HFF-Myc (cell line): ENCODE measurements at regions not wholly inside any gene's neighbourhood (a gene's known extent, or its start where the extent isn't known, plus 50 kb on each side); places are given as distances from the start of the nearest gene placed in this dataset.

Source experiments
- DNase-seq: peaks from one replicate; pipeline ENCODE4 v3.0.0-alpha.2; 2011; ENCODE audit warnings: low read depth; ENCODE audit errors: extremely low read depth
- H3K4me3 ChIP-seq: replicated peaks from 2 replicates; pipeline ENCODE4 v1.5.1; 2011; ENCODE audit warnings: low read depth, mild to moderate bottlenecking, control low read depth, low read length
- CTCF ChIP-seq: IDR thresholded peaks from 2 replicates; pipeline ENCODE4 v1.5.1; 2012; ENCODE audit warnings: mild to moderate bottlenecking, low read depth, low read length, control low read depth; ENCODE audit errors: missing control alignments

GRCh38 chr7:118734541-118734940 lies 510.0 kb downstream of the ANKRD7 start:
- no peak for TF ChIP-seq CTCF
- no peak for DNase-seq
- no peak overlapping the region for H3K4me3 ChIP-seq

DNA sequence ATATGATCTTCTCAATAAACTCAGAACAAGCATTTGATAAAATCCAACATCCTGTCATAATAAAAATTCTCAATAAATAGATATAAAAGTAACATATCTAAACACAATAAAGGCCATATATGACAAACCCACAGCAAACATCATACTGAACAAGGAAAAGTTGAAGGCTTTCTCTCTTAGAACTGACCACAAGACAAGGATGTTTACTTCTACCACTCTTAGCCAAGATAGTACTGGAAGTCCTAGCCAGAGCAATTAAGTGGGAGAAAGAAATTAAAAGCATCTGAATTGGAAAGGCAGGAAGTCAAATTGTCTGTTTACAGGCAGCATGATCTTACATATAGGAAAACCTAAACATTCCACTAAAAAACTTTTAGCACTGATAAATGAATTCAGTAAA lies 510.9 kb downstream of the ANKRD7 start:
- H3K4me3 ChIP-seq = no peak overlapping the region
- no peak for DNase-seq
- TF ChIP-seq CTCF = no peak

- no peak overlapping the region for H3K4me3 ChIP-seq
- TF ChIP-seq CTCF = no peak
Measured at GRCh38 chr7:118737935-118738334, 513.4 kb downstream of the ANKRD7 start.

GRCh38 chr7:118745927-118746326 lies 521.4 kb downstream of the ANKRD7 start:
- DNase-seq = no peak
- no peak for TF ChIP-seq CTCF
- no peak overlapping the region for H3K4me3 ChIP-seq

More at GRCh38 chr7:118737935-118738334, 513.4 kb downstream of the ANKRD7 start:
- no peak for DNase-seq

- no peak overlapping the region for H3K4me3 ChIP-seq
- TF ChIP-seq CTCF = no peak
- DNase-seq = no peak
Measured at GRCh38 chr7:118747473-118747872, 523.0 kb downstream of the ANKRD7 start.

GRCh38 chr7:118753479-118753878 lies 529.0 kb downstream of the ANKRD7 start:
- no peak for TF ChIP-seq CTCF
- no peak for DNase-seq
- no peak overlapping the region for H3K4me3 ChIP-seq

DNA sequence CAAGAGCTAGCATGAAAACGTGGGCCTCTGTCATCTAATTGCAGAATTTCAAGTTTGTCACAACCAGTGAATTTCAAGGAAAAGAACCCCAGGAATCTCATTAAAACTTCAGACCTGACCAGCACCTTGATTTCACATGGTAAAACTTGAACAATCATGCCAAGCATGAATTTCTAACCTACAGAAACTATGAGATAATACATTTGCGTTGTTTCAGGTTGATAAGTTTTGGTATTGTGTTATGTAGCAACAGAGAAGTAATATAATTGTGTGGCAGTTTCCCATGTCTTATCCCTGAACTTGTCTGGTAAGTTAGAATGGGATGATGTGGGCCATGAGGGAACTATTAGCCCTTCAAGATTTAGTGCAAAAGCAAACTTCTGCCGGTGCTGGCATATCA lies 530.1 kb downstream of the ANKRD7 start:
- no peak for DNase-seq
- H3K4me3 ChIP-seq = no peak overlapping the region
- no peak for TF ChIP-seq CTCF
